GM19193 (cell line): ENCODE measurements at regions not wholly inside any gene's neighbourhood (a gene's known extent, or its start where the extent isn't known, plus 50 kb on each side); places are given as distances from the start of the nearest gene placed in this dataset.

ENCODE experiments used
- POLR2A ChIP-seq: IDR thresholded peaks from 4 replicates; pipeline ENCODE4 v1.6.1; 2011; ENCODE audit not compliant: insufficient read depth, insufficient read length; ENCODE audit errors: extremely low read depth

DNA sequence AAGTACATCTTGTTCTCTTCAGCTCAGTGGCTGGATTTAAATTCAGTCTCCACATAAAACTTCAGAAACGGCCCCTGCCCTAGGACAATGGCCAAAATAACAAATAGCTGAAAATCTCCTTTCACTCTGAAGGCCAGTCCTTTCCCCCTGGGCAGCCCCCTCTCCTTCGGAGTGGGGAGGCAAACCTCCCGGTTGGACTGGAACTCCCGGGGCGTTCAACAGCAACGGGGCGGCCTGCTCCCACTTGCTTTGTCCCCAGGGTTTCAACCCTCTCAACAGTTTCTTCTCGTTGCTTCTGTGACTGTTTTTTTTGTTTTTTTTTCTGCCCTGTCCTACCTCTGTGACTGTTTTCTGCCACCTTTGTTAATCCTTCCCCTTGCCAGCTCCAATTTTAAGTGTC is 102.6 kb upstream of the DUSP22 start:
- peak; percentile 16 for TF ChIP-seq POLR2A

DNA sequence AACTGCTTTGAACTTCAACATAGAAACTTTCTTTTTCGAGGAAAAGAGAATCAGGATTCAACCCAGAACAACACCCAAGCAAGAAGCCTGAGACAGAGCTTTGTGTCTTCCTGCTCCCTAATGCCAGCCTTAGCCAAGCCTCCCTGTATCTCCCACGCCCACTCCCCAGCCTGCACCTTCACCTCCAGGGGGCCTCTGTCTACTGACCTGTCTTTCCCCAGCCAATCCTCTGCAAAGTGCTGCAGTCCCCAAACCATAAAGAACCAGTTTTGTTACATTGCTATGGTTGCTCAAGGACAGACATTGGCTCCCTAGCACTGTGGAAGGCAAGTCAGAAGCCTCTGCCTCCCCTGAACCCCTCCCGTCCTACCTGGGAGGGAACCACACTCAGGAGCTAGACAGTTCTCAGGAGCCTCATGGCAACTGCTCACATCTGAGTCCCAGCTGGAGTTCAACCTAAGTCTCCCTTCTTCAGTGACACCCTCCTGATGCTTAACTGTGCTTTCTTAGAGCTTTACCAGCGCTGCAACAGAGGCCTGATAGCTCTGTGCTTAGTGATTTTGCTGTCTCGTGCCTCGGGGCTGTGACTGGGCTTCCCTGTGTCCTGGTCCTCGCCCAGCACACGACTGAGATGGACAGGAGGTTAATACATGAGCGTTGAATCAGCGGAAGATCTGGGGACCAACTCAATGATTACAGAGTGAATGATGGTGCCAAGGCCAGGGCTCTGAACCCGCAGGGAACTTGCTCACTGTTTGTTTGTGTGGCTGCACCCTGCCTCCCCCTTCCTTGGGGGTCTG is 101.5 kb upstream of the DUSP22 start:
- no peak for TF ChIP-seq POLR2A

DNA sequence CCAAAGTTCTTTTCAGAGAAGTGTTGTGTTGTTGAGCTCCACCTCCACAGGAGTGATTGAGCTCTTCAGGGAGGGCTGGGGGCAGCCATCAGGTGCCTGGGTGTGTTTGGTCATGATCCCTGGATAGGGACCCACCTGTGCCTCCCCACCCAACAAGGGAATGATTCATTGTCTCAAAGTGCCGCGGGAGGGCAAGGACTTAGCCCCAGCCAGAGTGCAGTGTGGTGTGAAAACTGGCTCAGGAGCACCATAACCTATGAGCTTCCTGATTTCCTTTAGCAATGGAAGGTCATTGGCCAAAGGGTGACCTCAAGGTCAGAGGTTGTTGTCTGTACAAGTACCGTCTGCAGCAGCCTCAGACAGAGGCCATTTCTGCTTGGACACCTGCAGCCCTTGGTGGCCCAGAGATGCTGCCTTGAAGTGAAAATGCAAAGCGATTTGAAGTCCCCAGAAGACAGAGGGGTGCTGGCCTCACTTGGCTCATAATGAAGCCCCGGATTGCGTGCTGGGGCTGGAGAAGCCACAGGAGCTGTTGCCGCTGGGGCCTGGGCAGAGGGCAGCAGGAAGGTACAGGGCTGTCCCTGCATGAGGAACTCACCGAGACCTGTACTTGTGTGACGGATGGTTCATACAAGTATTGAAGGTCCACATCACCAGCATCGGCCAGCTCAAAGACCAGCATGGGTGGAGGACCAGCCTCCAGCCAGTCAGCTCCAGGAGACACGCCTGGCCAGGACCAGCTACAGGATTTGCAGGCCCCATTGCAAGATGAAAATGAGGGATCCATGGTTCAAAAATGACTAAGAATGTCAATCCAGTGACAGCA is 100.6 kb upstream of the DUSP22 start:
- no peak for TF ChIP-seq POLR2A

DNA sequence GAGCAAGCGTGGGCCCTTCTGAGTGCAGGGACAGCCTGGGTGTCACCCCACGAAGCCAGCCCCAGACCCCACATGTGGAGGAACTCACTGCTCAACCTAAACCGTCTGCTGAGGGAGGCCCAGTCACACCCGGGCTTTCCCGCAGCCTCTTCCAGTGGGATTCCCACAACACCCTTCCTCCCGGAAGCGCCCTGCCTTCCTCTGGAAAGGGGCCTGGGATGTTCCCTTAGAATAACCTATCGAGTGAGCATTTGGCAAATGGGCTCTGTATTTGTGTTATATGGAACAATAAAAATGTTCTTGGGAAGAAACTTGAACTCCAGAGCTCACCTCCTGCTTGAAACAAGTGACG is 100.0 kb upstream of the DUSP22 start:
- TF ChIP-seq POLR2A = no peak

DNA sequence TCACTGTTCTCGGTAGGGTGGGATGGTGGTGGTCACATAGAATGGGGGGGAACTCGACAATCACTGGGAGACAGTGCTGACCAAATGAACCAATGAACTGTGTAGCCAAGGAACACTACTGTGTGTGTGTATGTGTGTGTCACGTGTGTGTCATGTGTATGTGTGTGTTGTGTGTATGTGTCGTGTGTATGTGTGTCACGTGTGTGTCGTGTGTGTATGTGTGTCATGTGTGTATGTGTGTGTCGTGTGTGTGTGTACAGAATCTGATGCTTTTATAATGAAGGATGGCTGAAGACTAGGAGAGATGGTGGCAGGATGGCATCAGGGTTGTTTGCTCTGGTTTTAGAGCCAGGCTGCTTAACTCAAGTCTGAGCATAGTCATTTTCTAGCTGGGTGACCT is 99.1 kb upstream of the DUSP22 start:
- no peak for TF ChIP-seq POLR2A

DNA sequence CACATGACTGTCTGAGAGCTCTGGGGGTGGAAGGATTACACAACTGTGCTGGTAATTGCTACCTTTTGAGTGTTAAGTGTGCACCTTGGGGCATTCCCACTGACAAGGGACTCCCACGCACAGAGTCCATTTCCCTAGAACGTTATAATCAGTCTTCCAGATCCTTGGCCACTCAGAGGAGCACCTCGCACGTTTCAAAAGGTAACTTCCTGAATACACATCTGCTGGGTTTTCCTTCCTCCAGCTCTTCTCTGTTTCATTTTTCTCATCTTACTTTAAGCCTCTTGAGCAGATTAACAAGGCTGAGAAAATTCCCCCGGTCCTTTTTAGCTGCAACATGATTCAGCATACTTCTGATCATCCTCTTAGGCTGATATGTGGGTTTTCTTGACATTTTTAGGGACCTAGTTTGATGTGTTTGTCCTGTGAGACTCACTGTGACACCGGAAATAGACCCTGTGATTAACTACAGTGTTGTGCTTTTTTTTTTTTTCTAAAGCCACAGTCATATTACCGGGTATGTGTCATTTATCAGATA is 98.4 kb upstream of the DUSP22 start:
- no peak for TF ChIP-seq POLR2A

DNA sequence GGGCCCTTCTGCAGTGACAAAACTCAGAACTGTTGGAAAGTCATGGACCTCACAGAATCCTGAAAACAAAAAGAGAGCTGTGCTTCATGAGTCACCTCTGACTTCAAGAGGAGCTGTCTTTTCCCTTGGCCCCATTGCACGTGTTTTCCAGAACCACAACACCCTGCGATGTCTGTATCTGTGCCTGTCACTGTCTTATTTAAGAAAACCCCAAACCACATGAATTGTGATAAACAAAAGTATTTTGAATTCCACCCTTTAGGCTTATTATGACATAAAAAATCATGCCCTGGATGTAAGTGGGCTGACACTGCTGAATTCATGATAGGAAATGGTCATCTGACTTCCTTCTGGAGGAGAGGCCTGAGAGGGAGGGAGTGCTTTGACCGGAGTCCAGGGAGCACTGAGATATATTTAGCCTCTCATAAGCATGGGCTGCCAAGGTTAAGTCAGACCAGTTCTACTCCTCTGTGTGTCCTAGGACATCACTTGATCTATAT is 96.4 kb upstream of the DUSP22 start:
- no peak for TF ChIP-seq POLR2A

DNA sequence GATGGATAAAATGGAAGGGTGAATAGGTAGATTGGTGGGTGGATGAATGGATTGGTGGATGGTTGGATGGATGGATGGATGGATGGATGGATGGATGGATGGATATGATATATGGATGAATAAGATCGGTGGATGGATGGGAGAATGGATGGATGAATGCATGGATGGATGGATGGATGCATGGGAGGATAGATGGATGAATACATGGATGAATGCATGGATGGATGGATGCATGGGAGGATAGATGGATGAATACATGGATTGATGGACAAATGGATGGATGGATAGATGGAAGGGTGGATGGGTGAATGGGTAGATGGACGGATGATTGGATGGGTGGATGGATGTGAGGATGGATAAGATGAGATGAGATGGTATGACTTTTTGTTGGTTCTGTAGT is 95.7 kb upstream of the DUSP22 start:
- no peak for TF ChIP-seq POLR2A

DNA sequence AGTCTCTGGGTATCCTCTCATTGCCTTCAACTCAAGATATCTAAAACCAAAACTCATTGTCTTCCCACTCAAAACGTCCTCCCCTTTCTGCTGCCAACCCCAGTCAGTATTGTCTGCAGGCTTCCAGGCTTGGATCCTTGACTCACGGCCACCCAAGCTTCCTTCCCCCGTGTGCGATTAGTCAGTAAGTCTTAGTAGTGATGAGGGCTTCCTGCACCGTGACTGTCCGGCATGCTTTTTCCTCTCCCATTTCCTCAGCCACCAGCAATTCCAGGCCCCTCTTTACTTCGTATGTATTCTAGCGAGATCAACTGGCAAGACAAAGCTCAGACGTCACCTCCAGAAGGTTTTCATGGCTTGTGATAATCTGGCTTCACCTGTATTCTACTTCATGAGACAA is 88.6 kb upstream of the DUSP22 start:
- TF ChIP-seq POLR2A = no peak

DNA sequence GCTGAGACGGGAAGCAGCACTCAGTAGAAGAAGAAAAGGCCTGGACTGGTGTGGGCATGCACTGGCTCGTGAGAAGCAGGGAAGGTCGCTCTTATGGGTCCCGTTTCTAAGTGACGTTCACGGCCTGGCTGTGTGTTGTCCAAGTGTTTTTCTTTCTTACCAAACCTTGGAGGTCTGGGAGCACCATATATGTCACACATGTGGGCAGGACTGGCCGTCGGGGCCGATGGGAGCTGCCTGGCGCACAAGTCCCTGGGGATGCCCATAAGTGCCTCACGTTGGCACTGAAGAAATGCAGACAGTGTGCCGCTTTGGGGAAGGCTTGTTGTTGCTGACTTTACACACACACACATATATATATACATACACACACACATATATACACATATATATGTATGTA is 86.0 kb upstream of the DUSP22 start:
- no peak for TF ChIP-seq POLR2A

DNA sequence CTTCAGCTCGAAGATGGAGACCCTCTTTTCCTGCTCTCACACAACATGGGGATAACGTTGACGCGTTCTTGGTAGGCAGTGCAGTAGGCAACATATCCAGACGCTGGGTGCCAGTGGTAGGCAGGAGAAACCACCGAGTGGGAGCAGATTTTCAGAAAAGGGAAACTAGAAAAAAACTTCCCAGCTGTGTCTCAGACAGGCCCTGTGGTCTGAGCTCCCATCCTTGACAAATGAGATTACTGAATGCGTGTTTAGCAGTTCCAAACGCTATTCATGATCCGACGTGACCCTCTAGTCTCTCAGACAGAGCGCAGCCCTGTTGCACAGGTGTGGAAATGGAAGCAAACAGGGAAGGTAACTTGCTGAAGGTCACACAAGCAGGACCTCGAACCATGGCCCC is 83.9 kb upstream of the DUSP22 start:
- TF ChIP-seq POLR2A = no peak

DNA sequence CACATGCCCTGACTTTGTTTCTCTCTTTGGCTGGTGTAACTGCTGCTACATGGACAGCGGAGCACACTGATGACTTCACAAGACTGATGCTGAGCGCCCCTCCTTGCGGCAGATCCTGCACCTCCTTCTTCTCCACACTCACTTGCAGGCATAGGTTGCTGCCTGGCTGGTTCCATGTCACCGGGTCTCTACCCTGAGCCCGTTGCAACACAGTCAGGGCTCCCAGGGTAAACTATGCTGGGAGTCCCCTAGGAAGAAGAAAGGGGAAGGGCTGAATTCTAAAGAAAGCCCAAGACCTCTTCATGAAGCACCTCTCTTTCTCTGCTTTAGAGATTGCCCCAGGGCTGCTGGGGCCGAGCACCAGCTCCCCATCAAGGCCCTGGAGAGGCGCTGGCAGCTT is 83.3 kb upstream of the DUSP22 start:
- no peak for TF ChIP-seq POLR2A

DNA sequence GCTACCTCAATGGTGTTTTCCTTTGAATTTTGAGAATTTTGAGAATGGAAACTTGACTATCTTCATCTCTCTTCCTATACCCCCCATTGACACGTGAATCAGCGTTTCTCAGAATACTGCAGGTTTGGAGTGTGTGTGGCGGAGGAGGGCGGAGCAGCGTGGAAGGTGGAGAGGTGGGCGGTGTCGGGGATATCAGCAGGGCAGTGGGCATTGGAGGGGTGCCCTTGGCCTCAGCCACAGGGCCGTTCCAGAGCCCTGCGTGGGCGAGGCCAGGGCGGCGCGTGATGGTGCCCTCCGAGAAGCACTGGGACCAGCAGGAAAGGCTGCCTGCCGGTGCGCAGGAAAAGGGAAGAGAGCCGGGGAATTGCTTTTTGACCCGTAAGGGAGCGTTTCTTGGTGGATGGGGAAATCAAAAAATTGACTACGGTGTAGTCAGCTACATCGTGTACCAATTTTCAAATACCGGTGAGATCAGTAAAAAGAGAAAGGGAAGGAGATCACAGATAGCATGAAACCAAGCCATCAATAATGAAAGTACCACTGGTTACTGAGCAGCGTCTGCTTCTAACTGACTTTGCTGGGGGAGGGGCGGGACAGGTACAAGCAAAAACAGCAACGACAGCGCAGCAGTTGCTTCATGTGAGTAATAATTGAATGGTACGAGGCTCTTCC is 82.7 kb upstream of the DUSP22 start:
- no peak for TF ChIP-seq POLR2A

DNA sequence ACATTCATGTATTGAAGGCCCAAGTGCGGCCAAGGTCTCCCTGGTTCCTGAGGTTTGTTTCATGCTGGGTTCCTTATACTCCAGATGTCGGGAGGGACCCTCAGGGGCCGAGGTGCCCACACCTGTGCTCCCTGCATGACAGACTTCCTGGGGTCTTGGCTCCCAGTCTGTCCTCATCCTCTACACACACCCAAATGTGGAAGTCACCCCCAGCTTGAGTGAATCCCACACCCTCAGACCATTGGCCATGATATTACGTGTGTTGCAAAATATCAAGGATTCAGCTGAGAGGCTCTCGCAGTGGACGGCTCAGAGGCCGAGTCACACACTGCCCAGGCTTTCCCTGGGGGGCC is 82.2 kb upstream of the DUSP22 start:
- TF ChIP-seq POLR2A = no peak

DNA sequence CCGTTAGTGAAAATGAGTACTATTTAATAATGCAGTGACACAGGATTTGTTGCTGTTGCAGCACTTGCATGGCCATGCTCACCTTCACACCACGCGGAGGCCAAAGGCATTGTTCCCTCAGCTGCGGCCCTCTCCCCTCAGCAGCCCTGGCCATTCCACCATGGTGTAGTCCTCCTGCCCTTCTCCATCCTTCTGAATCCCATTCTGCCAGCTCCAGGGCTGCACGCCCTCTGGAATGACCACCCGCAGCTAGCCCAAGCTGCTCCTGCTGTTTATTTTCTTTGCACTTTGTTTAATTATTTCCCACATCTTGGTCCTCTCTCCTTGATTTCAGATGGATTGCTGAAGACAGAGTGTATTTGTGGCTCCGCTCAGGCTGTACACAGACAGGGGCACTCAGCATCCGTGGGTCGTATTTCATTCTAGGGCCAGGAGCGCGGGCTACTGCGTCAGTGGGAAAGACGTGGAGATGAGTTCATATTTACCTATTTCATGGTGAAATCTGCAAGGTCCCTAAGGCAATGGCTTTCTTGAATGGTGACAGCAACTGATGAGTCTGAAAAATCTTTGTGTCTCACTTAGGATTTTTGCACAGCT is 81.4 kb upstream of the DUSP22 start:
- TF ChIP-seq POLR2A = no peak

DNA sequence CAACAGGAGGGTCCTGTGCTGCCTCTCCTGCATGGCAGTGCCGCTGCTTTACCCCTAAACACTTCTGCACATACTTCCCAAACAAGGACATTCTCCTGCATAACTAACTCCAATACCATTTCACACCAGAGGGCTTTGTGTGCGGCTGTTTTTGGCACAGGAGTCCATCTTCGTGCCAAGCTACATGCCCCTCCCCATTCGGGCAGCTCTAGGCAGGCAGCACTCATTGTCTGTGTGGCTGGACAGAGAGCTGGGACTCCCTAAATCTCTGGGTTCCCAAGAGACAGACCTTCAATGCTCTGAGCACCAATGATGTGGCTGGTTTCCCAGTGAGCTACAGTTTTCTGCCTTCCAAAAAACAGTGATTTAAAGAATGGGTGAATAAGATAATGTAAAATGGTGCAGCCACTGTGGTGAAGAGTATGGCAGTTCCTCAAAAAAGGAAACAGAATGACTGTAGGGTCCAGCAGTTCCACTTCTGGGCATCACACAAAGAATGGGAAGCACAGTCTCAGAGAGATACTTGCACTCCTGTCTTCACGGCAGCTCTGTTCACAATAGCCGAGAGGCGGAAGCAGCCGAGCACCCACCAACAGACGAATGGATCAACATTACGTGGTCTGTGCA is 80.3 kb upstream of the DUSP22 start:
- no peak for TF ChIP-seq POLR2A
